ENCODE measurements at regions not wholly inside any gene's neighbourhood (a gene's known extent, or its start where the extent isn't known, plus 50 kb on each side); places are given as distances from the start of the nearest gene placed in this dataset.
"Not testable (repeated sequence)": the region's sequence is repeated elsewhere in the genome, so short reads cannot be mapped to it uniquely, and the experiment has no call there.

GRCh38 chr4:28112691-28113335 is 1252.2 kb downstream of the STIM2 start:
- TF ChIP-seq, protein P1, sequence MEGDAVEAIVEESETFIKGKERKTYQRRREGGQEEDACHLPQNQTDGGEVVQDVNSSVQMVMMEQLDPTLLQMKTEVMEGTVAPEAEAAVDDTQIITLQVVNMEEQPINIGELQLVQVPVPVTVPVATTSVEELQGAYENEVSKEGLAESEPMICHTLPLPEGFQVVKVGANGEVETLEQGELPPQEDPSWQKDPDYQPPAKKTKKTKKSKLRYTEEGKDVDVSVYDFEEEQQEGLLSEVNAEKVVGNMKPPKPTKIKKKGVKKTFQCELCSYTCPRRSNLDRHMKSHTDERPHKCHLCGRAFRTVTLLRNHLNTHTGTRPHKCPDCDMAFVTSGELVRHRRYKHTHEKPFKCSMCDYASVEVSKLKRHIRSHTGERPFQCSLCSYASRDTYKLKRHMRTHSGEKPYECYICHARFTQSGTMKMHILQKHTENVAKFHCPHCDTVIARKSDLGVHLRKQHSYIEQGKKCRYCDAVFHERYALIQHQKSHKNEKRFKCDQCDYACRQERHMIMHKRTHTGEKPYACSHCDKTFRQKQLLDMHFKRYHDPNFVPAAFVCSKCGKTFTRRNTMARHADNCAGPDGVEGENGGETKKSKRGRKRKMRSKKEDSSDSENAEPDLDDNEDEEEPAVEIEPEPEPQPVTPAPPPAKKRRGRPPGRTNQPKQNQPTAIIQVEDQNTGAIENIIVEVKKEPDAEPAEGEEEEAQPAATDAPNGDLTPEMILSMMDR (IDR thresholded peaks at IDR 0.05) = not testable (repeated sequence)
- TF ChIP-seq POLR2AphosphoS5, POLR2A (IDR thresholded peaks at IDR 0.05): not testable (repeated sequence)
